Omental fat pad (tissue), 3 donors: ENCODE measurements at regions not wholly inside any gene's neighbourhood (a gene's known extent, or its start where the extent isn't known, plus 50 kb on each side); places are given as distances from the start of the nearest gene placed in this dataset. TPM values are rescaled to one million over a fixed set of nuclear protein-coding genes. Genes with fewer than 3 reads are reported as not detected.

ENCODE experiments used
- ATAC-seq: fragments of 150-250 bp; one replicate; pipeline ENCODE4 v1.9.1; 2016; ENCODE audit warnings: mild to moderate bottlenecking, moderate library complexity; ENCODE audit not compliant: low FRiP score
- DNase-seq: peaks from one replicate; pipeline ENCODE4 v3.0.0-alpha.2; 2019; ENCODE audit warnings: low spot score
- small RNA-seq: library from RNA; depleted of rRNA; stranded (forward); fragments of <200 nt; gene quantifications from one replicate; pipeline ENCODE3, GENCODE V24; 2016
- TF ChIP-seq, protein P1 (sequence below), 3 donors: fragments of 450-650 bp; IDR thresholded peaks; one replicate each; pipeline ENCODE4 v1.5.1; 2016 to 2017; ENCODE audit warnings: antibody characterized with exemption in 3 of 3, mild to moderate bottlenecking in 3 of 3, moderate library complexity in 2 of 3

DNA sequence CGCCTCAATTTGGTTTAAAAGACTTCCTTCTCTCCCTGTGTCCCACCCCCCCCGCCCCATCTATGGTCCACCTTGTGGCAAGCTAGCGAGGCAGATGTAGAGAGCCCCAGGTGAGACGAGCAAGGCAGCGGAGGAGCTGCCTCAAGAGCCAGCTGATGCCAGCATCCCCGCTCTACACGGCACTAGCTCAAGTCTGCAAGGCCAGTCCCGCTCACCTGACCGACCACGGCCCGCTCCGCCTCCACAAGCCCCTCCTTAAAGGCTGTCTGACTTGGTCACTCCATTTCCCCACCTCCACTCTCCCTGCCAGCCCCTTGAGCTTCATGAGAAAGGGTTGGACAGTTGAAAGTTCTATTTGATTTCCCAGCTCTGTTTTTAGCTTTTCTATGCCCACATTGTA is 56.2 kb upstream of the IGF1R start:
- TF ChIP-seq, protein P1, sequence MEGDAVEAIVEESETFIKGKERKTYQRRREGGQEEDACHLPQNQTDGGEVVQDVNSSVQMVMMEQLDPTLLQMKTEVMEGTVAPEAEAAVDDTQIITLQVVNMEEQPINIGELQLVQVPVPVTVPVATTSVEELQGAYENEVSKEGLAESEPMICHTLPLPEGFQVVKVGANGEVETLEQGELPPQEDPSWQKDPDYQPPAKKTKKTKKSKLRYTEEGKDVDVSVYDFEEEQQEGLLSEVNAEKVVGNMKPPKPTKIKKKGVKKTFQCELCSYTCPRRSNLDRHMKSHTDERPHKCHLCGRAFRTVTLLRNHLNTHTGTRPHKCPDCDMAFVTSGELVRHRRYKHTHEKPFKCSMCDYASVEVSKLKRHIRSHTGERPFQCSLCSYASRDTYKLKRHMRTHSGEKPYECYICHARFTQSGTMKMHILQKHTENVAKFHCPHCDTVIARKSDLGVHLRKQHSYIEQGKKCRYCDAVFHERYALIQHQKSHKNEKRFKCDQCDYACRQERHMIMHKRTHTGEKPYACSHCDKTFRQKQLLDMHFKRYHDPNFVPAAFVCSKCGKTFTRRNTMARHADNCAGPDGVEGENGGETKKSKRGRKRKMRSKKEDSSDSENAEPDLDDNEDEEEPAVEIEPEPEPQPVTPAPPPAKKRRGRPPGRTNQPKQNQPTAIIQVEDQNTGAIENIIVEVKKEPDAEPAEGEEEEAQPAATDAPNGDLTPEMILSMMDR (IDR thresholded peaks at IDR 0.05) = no peak
- DNase-seq (no peak), ATAC-seq (no peak)

DNA sequence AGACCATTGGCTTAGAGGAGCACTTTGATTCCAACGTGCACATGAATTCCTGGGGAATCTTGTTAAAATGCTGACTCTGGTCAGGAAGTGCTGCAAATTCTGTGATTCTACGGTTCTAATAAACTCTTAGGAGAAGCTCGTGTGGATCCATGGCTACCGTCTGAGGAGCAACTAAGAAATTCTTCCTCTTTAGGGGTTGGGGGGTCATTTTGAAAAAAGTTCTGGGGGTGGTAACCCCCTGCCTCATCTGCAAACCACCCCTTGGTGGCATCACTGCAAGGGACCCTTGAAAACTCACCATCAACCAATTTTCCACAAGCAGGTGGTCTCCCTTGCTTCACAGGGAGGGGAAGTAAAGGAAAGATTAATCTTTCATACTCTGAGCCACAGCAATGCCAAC is 52.2 kb upstream of the IGF1R start:
- DNase-seq (no peak), ATAC-seq (no peak)
- TF ChIP-seq, protein P1 (IDR thresholded peaks at IDR 0.05) = no peak

DNA sequence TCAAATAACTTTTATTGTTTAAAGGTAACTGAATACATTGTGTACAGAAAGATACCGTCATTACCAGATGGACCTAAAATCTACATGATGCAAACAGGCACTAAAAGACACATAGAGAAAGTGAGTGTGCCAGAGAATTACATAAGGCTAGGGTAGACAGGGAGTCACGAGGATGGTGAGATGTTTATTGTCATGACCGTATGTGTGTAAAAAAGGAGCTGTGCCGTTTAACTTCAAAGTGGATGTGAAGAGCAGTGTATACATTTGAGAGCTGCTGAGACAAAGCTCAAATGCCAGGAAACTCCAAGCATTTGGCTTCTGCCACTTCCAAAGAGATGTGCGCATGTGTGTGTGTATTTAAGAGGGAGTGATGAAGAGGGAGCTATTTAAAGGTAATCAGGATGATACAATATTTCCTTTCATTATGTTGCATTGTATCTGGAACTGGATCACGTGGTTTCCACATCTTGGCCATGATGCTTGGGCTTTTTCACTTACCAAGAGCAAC is 51.4 kb upstream of the IGF1R start:
- no peak for DNase-seq
- TF ChIP-seq, protein P1 (IDR thresholded peaks at IDR 0.05) = no peak
- ATAC-seq = no peak

DNA sequence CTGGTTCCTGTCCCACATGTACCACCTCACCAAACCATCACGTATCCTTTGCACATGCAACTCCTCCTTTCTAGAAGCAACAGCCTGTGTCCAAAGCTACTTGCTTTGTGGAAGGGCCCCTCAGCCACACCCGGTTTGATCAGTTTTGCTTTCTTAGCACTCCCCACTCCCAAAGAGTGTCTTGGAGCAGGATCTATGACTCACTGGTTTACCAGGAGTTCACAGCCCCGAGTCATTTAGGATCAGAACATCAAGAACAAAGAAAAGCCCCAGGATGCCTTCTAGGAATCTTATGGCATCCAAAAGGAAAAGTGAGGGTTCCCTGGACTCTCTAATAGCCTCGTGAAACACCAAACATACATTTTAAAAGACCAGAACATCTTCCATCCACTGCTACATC is 50.7 kb upstream of the IGF1R start:
- TF ChIP-seq, protein P1 (IDR thresholded peaks at IDR 0.05) = no peak
- DNase-seq = no peak
- ATAC-seq = no peak

Small RNA genes in the stretch of these regions (small RNA-seq; reads per million reads assigned to genes)
- not detected for gene AC022523.2
- not detected for gene RF00026
- gene RNU6-1186P = not detected
